ENCODE measurements at regions not wholly inside any gene's neighbourhood (a gene's known extent, or its start where the extent isn't known, plus 50 kb on each side); places are given as distances from the start of the nearest gene placed in this dataset.

GRCh38 chr11:112481431-112481830 lies 220.8 kb upstream of the PLET1 start:
- no peak for TF ChIP-seq SIN3A (IDR thresholded peaks at IDR 0.05; ENCODE audit: borderline replicate concordance, insufficient read depth, low read length)
- TF ChIP-seq REST (IDR thresholded peaks at IDR 0.05; ENCODE audit: insufficient read depth in 1 of 2, low read depth in 2 of 2, low read length in 2 of 2) = no peak
- TF ChIP-seq FOXP2 (optimal IDR thresholded peaks at IDR 0.05; ENCODE audit: borderline replicate concordance, extremely low read depth, extremely low read length, insufficient read depth) = no peak
- no peak for TF ChIP-seq POLR2AphosphoS5 (IDR thresholded peaks at IDR 0.05; ENCODE audit: low read depth, low read length)
